Activated CD8-positive, alpha-beta T cell treated with anti-CD3 and anti-CD28 coated beads for 36 hours (primary cell): ENCODE measurements at regions not wholly inside any gene's neighbourhood (a gene's known extent, or its start where the extent isn't known, plus 50 kb on each side); places are given as distances from the start of the nearest gene placed in this dataset.
"Not testable (repeated sequence)": the region's sequence is repeated elsewhere in the genome, so short reads cannot be mapped to it uniquely, and the experiment has no call there.

Experiments
- ATAC-seq: fragments of 200-7000 bp; cut with Tn5 transposase; one replicate; pipeline ENCODE4 v1.10.0; 2021; ENCODE audit warnings: mild to moderate bottlenecking, moderate library complexity
- CTCF ChIA-PET: fragments of 350-600 bp; sonication (Branson Sonifier 250); formaldehyde crosslinking; loops from one replicate; lab custom pipeline; 2021; ENCODE audit warnings: antibody characterized with exemption; lab: Charles Lee
- POLR2A ChIA-PET: fragments of 350-600 bp; sonication (Branson Sonifier 250); formaldehyde crosslinking; loops from one replicate; lab custom pipeline; 2021; ENCODE audit warnings: antibody characterized with exemption; lab: Charles Lee
- DNase-seq: peaks from one replicate; pipeline ENCODE4 v3.0.0-alpha.2; 2020
- H3K27ac Mint-ChIP-seq: one replicate; pipeline ENCODE4 v1.8.0; 2021; ENCODE audit warnings: mild to moderate bottlenecking, mixed read lengths
- H3K27me3 Mint-ChIP-seq: one replicate; pipeline ENCODE4 v1.8.0; 2021; ENCODE audit warnings: mixed read lengths
- H3K36me3 Mint-ChIP-seq: one replicate; pipeline ENCODE4 v1.8.0; 2021; ENCODE audit warnings: low read depth, mixed read lengths
- H3K4me1 Mint-ChIP-seq: one replicate; pipeline ENCODE4 v1.8.0; 2021; ENCODE audit warnings: low read depth, mixed read lengths
- H3K4me3 Mint-ChIP-seq: one replicate; pipeline ENCODE4 v1.8.0; 2021; ENCODE audit warnings: mild to moderate bottlenecking, moderate library complexity, mixed read lengths
- H3K9me3 Mint-ChIP-seq: one replicate; pipeline ENCODE4 v1.8.0; 2021; ENCODE audit warnings: mixed read lengths
- intact Hi-C: fragments of 100-400 bp; cut with micrococcal nuclease; formaldehyde crosslinking; loops from one replicate; pipeline ENCODE4 v1.10.0; 2022
- TF ChIP-seq, protein P1 (sequence below): fragments of 200-600 bp; IDR thresholded peaks from one replicate; pipeline ENCODE4 v1.8.0; 2022; ENCODE audit warnings: antibody characterized with exemption, mild to moderate bottlenecking

- ChIA-PET CTCF (no interaction called here), POLR2A (interaction anchor here (0.7 kb wide), 1 partner anchor 615 kb away, joined by 3 read pairs; no protein-coding TSS in a partner anchor)
- TF ChIP-seq, protein P1, sequence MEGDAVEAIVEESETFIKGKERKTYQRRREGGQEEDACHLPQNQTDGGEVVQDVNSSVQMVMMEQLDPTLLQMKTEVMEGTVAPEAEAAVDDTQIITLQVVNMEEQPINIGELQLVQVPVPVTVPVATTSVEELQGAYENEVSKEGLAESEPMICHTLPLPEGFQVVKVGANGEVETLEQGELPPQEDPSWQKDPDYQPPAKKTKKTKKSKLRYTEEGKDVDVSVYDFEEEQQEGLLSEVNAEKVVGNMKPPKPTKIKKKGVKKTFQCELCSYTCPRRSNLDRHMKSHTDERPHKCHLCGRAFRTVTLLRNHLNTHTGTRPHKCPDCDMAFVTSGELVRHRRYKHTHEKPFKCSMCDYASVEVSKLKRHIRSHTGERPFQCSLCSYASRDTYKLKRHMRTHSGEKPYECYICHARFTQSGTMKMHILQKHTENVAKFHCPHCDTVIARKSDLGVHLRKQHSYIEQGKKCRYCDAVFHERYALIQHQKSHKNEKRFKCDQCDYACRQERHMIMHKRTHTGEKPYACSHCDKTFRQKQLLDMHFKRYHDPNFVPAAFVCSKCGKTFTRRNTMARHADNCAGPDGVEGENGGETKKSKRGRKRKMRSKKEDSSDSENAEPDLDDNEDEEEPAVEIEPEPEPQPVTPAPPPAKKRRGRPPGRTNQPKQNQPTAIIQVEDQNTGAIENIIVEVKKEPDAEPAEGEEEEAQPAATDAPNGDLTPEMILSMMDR, result no peak
- no peak overlapping the region for H3K4me3 Mint-ChIP-seq
- DNase-seq (no peak), ATAC-seq (no peak)
- no peaks in the 10 kb centered on the region for H3K27me3 Mint-ChIP-seq
- no peaks in the 10 kb centered on the region for H3K4me1 Mint-ChIP-seq
- intact Hi-C loops, result no loop called here
- no peaks in the 10 kb centered on the region for H3K36me3 Mint-ChIP-seq
- peaks cover 12% of the 10 kb centered on the region for H3K9me3 Mint-ChIP-seq
- no peak overlapping the region for H3K27ac Mint-ChIP-seq
Measured at GRCh38 chr14:84927096-84927827, 602.7 kb upstream of the FLRT2 start.

- Mint-ChIP-seq H3K27ac (no peak overlapping the region), H3K27me3 (no peaks in the 10 kb centered on the region), H3K4me3 (no peak overlapping the region), H3K36me3 (no peaks in the 10 kb centered on the region), H3K4me1 (no peaks in the 10 kb centered on the region), H3K9me3 (peaks cover 18% of the 10 kb centered on the region)
- intact Hi-C loops, result no loop called here
- no peak for DNase-seq
- CTCF ChIA-PET, result no interaction called here
- POLR2A ChIA-PET, result no interaction called here
- TF ChIP-seq, protein P1, result no peak
- ATAC-seq, result no peak
Measured at GRCh38 chr14:84929086-84929485, 600.9 kb upstream of the FLRT2 start.

DNA sequence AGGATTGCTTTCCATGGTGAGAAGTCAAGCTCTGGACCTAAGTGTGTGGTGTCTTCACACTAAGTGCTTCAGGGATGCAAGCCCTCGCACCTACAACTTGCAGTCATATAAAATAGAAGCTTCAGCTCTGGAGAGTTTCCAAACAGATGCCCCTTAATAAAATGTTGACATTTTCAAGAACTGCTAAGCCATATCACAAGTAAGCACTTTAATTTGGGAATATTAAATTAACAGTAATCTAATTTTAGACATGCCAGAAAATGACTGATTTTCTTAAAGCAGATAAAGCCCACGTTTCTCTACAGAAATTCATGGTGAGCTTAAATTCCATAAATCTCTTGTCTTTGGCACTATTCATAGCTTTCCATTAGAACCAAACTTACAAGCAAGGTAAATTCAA, 600.1 kb upstream of the FLRT2 start:
- CTCF ChIA-PET, result no interaction called here
- H3K27me3 Mint-ChIP-seq, result no peaks in the 10 kb centered on the region

DNA sequence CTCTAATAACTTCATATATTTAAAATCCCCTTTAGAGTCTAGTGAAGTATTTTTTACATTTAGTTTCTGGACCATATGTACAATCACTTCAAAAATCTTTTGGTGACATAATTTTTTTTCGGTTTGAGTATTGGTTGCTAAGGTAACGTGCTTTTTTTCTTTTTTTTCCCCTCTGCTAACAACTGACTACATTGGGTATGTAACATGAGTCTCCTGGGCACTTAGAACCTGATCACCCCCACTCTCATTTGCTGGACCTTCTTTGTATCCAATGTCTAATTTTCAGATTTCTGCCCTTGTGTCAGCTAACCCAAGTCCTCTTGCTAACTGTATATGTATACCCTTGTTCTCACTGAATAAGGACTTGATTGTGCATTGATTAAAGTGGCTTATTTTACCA, 592.9 kb upstream of the FLRT2 start:
- intact Hi-C loops, result no loop called here
- H3K4me3 Mint-ChIP-seq, result no peak overlapping the region
- POLR2A ChIA-PET, result no interaction called here

More for the DNA sequence above, 600.1 kb upstream of the FLRT2 start:
- POLR2A ChIA-PET, result no interaction called here
- Mint-ChIP-seq H3K4me3 (no peak overlapping the region), H3K36me3 (no peaks in the 10 kb centered on the region), H3K27ac (no peak overlapping the region), H3K4me1 (no peaks in the 10 kb centered on the region), H3K9me3 (peaks cover 15% of the 10 kb centered on the region)
- DNase-seq (no peak), ATAC-seq (no peak)
- TF ChIP-seq, protein P1, result no peak
- intact Hi-C loops, result no loop called here

GRCh38 chr14:84937449-84937848, 592.5 kb upstream of the FLRT2 start:
- H3K27me3 Mint-ChIP-seq, result no peaks in the 10 kb centered on the region
- TF ChIP-seq, protein P1, result no peak
- DNase-seq (no peak), ATAC-seq (no peak)
- no peaks in the 10 kb centered on the region for H3K36me3 Mint-ChIP-seq
- H3K4me1 Mint-ChIP-seq, result no peaks in the 10 kb centered on the region
- H3K4me3 Mint-ChIP-seq, result no peak overlapping the region
- H3K9me3 Mint-ChIP-seq, result peaks cover 20% of the 10 kb centered on the region
- ChIA-PET CTCF (no interaction called here), POLR2A (no interaction called here)
- intact Hi-C loops, result no loop called here
- H3K27ac Mint-ChIP-seq, result no peak overlapping the region

More for the DNA sequence above, 592.9 kb upstream of the FLRT2 start:
- Mint-ChIP-seq H3K27ac (no peak overlapping the region), H3K9me3 (peaks cover 20% of the 10 kb centered on the region), H3K27me3 (no peaks in the 10 kb centered on the region), H3K4me1 (no peaks in the 10 kb centered on the region), H3K36me3 (no peaks in the 10 kb centered on the region)
- ATAC-seq (no peak), DNase-seq (no peak)
- CTCF ChIA-PET, result no interaction called here
- TF ChIP-seq, protein P1, result no peak

GRCh38 chr14:84944901-84945300, 585.0 kb upstream of the FLRT2 start:
- DNase-seq, H3K4me3 Mint-ChIP-seq, intact Hi-C loops, H3K4me1 Mint-ChIP-seq, CTCF ChIA-PET, H3K27me3 Mint-ChIP-seq, ATAC-seq, POLR2A ChIA-PET, H3K36me3 Mint-ChIP-seq, H3K27ac Mint-ChIP-seq, H3K9me3 Mint-ChIP-seq: not testable (repeated sequence)
